Fibroblast of lung (primary cell): ENCODE measurements at regions not wholly inside any gene's neighbourhood (a gene's known extent, or its start where the extent isn't known, plus 50 kb on each side); places are given as distances from the start of the nearest gene placed in this dataset.

ENCODE experiments used
- DNase-seq, 2 donors: peaks; one replicate each; pipeline versions ENCODE4 v3.0.0 to v3.0.0-alpha.2; 2010; ENCODE audit warnings: low read depth in 2 of 2
- H2AFZ ChIP-seq: 2 replicates; pipeline ENCODE4 v1.5.1; 2012; ENCODE audit warnings: low read length, control low read depth, inconsistent platforms
- H3K27ac ChIP-seq: 2 replicates; pipeline ENCODE4 v1.5.1; 2011; ENCODE audit warnings: low read length, control low read depth; ENCODE audit not compliant: insufficient read depth
- H3K27me3 ChIP-seq: 2 replicates; pipeline ENCODE4 v1.5.1; 2011; ENCODE audit warnings: mild to moderate bottlenecking, low read length; ENCODE audit not compliant: control insufficient read depth, insufficient read depth
- H3K36me3 ChIP-seq: 2 replicates; pipeline ENCODE4 v1.5.1; 2011; ENCODE audit warnings: low read length; ENCODE audit not compliant: control insufficient read depth, insufficient read depth
- H3K4me1 ChIP-seq: 2 replicates; pipeline ENCODE4 v1.5.1; 2011; ENCODE audit warnings: low read length; ENCODE audit not compliant: control insufficient read depth, insufficient read depth; ENCODE audit errors: extremely low read depth
- H3K4me2 ChIP-seq: 2 replicates; pipeline ENCODE4 v1.5.1; 2011; ENCODE audit warnings: low read length, control low read depth; ENCODE audit not compliant: insufficient read depth; ENCODE audit errors: extremely low read depth
- H3K4me3 ChIP-seq, 4 experiments: fragments of 200-600 bp in 1 of 4; sonication (generic) in 1 of 4; replicated peaks in 1 of 4; 2 replicates each; pipeline ENCODE4 v1.5.1; 2011 to 2016; ENCODE audit warnings: low read length in 4 of 4, low read depth in 3 of 4, mild to moderate bottlenecking in 3 of 4, control low read depth in 2 of 4, inconsistent platforms in 1 of 4, mixed read lengths in 1 of 4; ENCODE audit not compliant: insufficient read depth in 1 of 4; ENCODE audit errors: control extremely low read depth in 1 of 4
- H3K79me2 ChIP-seq: 2 replicates; pipeline ENCODE4 v1.5.1; 2012; ENCODE audit warnings: mild to moderate bottlenecking, low read length, inconsistent platforms; ENCODE audit not compliant: control insufficient read depth, insufficient read depth
- H3K9ac ChIP-seq: 2 replicates; pipeline ENCODE4 v1.5.1; 2011; ENCODE audit warnings: mild to moderate bottlenecking, low read length, control low read depth; ENCODE audit not compliant: insufficient read depth
- H3K9me3 ChIP-seq: 2 replicates; pipeline ENCODE4 v1.5.1; 2012; ENCODE audit warnings: low read depth, low read length; ENCODE audit not compliant: control insufficient read depth, insufficient read depth
- H4K20me1 ChIP-seq: 2 replicates; pipeline ENCODE4 v1.5.1; 2011; ENCODE audit warnings: low read length; ENCODE audit not compliant: control insufficient read depth, insufficient read depth; ENCODE audit errors: extremely low read depth
- CTCF ChIP-seq, 2 donors: IDR thresholded peaks in 1 of 2; conservative IDR thresholded peaks in 1 of 2; 1 replicate in 1 of 2; 2 replicates in 1 of 2; pipeline ENCODE4 v1.5.1; 2011 to 2012; ENCODE audit warnings: low read length in 2 of 2, control low read depth in 1 of 2, inconsistent platforms in 1 of 2, low read depth in 1 of 2, mild to moderate bottlenecking in 1 of 2
- EZH2 ChIP-seq: IDR thresholded peaks from 2 replicates; pipeline ENCODE4 v1.5.1; 2012; ENCODE audit warnings: low read length, control low read depth, mild to moderate bottlenecking; ENCODE audit errors: missing control alignments

DNA sequence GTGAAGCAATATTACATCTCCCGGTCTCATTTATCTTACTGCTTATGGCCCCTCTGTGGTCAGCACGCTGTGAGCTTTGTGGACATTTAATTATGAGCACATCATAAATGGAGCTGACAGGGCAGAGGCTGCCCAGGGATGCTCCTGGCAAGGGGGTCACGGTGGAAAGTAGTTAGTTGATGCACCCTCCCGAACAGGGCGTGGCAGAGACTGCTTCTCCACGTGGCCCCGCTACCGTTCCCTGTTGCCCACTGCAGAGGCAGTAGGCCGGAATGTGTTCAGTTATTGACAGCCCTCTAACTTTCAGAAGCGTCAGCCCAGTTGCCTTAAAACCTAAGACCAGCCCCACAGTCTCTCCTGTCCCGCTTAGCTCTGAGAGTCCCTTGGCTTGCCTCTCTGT lies 180.3 kb upstream of the ZNF507 start:
- H4K20me1 ChIP-seq, result no peaks in the 10 kb centered on the region
- no peaks in the 10 kb centered on the region for H3K36me3 ChIP-seq
- H3K79me2 ChIP-seq, result no peaks in the 10 kb centered on the region
- no peak overlapping the region for H3K4me2 ChIP-seq
- no peak overlapping the region for H3K4me3 ChIP-seq
- no peaks in the 10 kb centered on the region for H3K4me1 ChIP-seq
- DNase-seq, result no peak
- H3K27ac ChIP-seq, result no peak overlapping the region
- no peak overlapping the region for H2AFZ ChIP-seq
- TF ChIP-seq CTCF (conservative IDR thresholded peaks at IDR 0.05 in 1 of 2, IDR thresholded peaks at IDR 0.05 in 1 of 2; ENCODE audit: low read depth in 1 of 2, low read length in 2 of 2), result no peak
- TF ChIP-seq EZH2, result no peak
- H3K27me3 ChIP-seq, result no peaks in the 10 kb centered on the region
- H3K9ac ChIP-seq, result no peak overlapping the region
- no peaks in the 10 kb centered on the region for H3K9me3 ChIP-seq

DNA sequence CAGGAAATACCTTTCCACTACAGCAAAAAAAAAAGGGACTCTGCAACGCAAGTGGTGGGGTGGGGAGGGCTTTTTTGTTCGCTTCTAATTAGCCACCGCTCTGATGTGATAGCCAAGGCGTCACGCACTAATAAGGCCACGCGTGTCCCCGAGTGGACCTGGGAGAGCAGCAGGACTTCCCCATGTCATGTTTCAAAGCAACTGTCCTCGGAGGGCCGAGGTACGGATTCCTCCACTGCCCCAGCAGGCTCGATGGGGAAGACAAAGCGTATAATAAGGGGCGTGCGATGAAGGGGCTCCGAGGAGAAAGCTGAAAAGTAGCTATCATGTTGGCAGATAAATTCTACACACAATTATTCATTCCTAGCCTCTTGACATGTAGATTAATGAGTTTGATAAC lies 179.7 kb upstream of the ZNF507 start:
- Histone ChIP-seq H3K4me3 (no peak overlapping the region), H3K79me2 (no peaks in the 10 kb centered on the region), H2AFZ (no peak overlapping the region), H3K4me2 (no peak overlapping the region), H3K4me1 (no peaks in the 10 kb centered on the region), H3K9ac (no peak overlapping the region), H3K9me3 (no peaks in the 10 kb centered on the region), H4K20me1 (no peaks in the 10 kb centered on the region), H3K36me3 (no peaks in the 10 kb centered on the region), H3K27ac (no peak overlapping the region), H3K27me3 (no peaks in the 10 kb centered on the region)
- TF ChIP-seq EZH2 (no peak), CTCF (conservative IDR thresholded peaks at IDR 0.05 in 1 of 2, IDR thresholded peaks at IDR 0.05 in 1 of 2; ENCODE audit: low read depth in 1 of 2, low read length in 2 of 2) (no peak)
- DNase-seq, result no peak

GRCh38 chr19:32166238-32166637 lies 179.2 kb upstream of the ZNF507 start:
- no peak overlapping the region for H3K9ac ChIP-seq
- no peak overlapping the region for H3K27ac ChIP-seq
- H3K79me2 ChIP-seq, result no peaks in the 10 kb centered on the region
- no peaks in the 10 kb centered on the region for H4K20me1 ChIP-seq
- no peak overlapping the region for H3K4me2 ChIP-seq
- H3K9me3 ChIP-seq, result no peaks in the 10 kb centered on the region
- H3K4me1 ChIP-seq, result no peaks in the 10 kb centered on the region
- TF ChIP-seq CTCF (conservative IDR thresholded peaks at IDR 0.05 in 1 of 2, IDR thresholded peaks at IDR 0.05 in 1 of 2; ENCODE audit: low read depth in 1 of 2, low read length in 2 of 2) (no peak), EZH2 (no peak)
- H2AFZ ChIP-seq, result no peak overlapping the region
- H3K36me3 ChIP-seq, result no peaks in the 10 kb centered on the region
- no peak for DNase-seq
- no peak overlapping the region for H3K4me3 ChIP-seq
- H3K27me3 ChIP-seq, result no peaks in the 10 kb centered on the region
